SK-N-SH treated with all-trans-retinoic acid at 6 μM for 48 hours (cell line): ENCODE measurements at regions not wholly inside any gene's neighbourhood (a gene's known extent, or its start where the extent isn't known, plus 50 kb on each side); places are given as distances from the start of the nearest gene placed in this dataset.

Experiments
- ARNTL ChIP-seq: fragments of 450-650 bp; formaldehyde crosslinking; IDR thresholded peaks from 2 replicates; pipeline ENCODE4 v1.5.0; 2020; ENCODE audit warnings: low read depth, mild to moderate bottlenecking, moderate library complexity, borderline replicate concordance
- BACH2 ChIP-seq: fragments of 250-450 bp; sonication (Bioruptor Pico); IDR thresholded peaks from 2 replicates; pipeline ENCODE4 v1.9.0; 2021; ENCODE audit warnings: mild to moderate bottlenecking, borderline replicate concordance
- CREB5 ChIP-seq: fragments of 250-450 bp; sonication (Bioruptor Pico); IDR thresholded peaks from 2 replicates; pipeline ENCODE4 v1.5.1; 2020; ENCODE audit warnings: low read depth, mild to moderate bottlenecking, moderate library complexity
- CSDC2 ChIP-seq: fragments of 250-450 bp; sonication (Bioruptor Pico); IDR thresholded peaks from 2 replicates; pipeline ENCODE4 v1.5.0; 2020; ENCODE audit warnings: mild to moderate bottlenecking, moderate library complexity
- ESRRG ChIP-seq: fragments of 250-450 bp; sonication (Bioruptor Pico); IDR thresholded peaks from 2 replicates; pipeline ENCODE4 v1.6.1; 2021; ENCODE audit warnings: mild to moderate bottlenecking
- PATZ1 ChIP-seq: fragments of 250-450 bp; sonication (Bioruptor Pico); IDR thresholded peaks from 2 replicates; pipeline ENCODE4 v1.8.0; 2020; ENCODE audit warnings: mild to moderate bottlenecking, moderate library complexity, borderline replicate concordance
- POU6F1 ChIP-seq: fragments of 250-450 bp; sonication (Bioruptor Pico); IDR thresholded peaks from 2 replicates; pipeline ENCODE4 v1.8.0; 2021; ENCODE audit warnings: low read depth, mild to moderate bottlenecking, moderate library complexity, borderline replicate concordance
- RARB ChIP-seq: fragments of 250-450 bp; sonication (Bioruptor Pico); IDR thresholded peaks from 2 replicates; pipeline ENCODE4 v1.8.0; 2021; ENCODE audit warnings: mild to moderate bottlenecking, moderate library complexity
- SNAI2 ChIP-seq: fragments of 250-450 bp; sonication (Bioruptor Pico); IDR thresholded peaks from 2 replicates; pipeline ENCODE4 v1.5.0; 2020; ENCODE audit warnings: mild to moderate bottlenecking, moderate library complexity
- TSHZ2 ChIP-seq: fragments of 250-450 bp; sonication (Bioruptor Pico); IDR thresholded peaks from 2 replicates; pipeline ENCODE4 v1.5.0; 2020; ENCODE audit warnings: mild to moderate bottlenecking, moderate library complexity
- ZFP3 ChIP-seq: fragments of 250-450 bp; sonication (Bioruptor Pico); IDR thresholded peaks from 2 replicates; pipeline ENCODE4 v1.5.0; 2020; ENCODE audit warnings: mild to moderate bottlenecking, moderate library complexity
- ZFP30 ChIP-seq: fragments of 450-650 bp; formaldehyde crosslinking; IDR thresholded peaks from 2 replicates; pipeline ENCODE4 v1.5.0; 2022; ENCODE audit warnings: mild to moderate bottlenecking, moderate library complexity
- ZNF70 ChIP-seq: fragments of 450-650 bp; formaldehyde crosslinking; IDR thresholded peaks from 2 replicates; pipeline ENCODE4 v1.5.0; 2020; ENCODE audit warnings: mild to moderate bottlenecking, moderate library complexity
- ZNF8 ChIP-seq: fragments of 450-650 bp; formaldehyde crosslinking; IDR thresholded peaks from 2 replicates; pipeline ENCODE4 v1.5.0; 2020; ENCODE audit warnings: mild to moderate bottlenecking, moderate library complexity

DNA sequence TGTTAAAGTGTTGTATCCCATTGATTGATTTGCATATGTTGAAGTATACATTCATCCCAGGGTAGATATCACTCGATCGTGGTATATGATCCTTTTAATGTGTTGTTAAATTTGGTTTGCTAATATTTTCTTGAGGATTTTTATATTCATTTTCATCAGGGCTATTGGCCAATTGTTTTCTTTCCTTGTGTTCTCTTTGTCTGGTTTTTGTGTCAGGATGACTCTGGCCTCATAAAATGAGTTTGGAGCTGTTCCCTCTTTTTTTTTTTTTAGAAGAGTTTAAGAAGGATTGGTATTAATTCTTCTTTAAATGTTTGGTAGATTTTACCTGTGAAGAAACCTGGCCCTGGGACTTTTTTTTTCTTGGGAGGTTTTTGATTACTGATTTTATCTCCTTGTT lies 303.5 kb upstream of the RTL1 start:
- TF ChIP-seq ZFP30 (no peak), ZNF8 (CRISPR knock-in tag) (no peak), CREB5 (no peak), RARB (no peak), ARNTL (CRISPR knock-in tag) (no peak), ESRRG (CRISPR knock-in tag) (no peak), CSDC2 (no peak), PATZ1 (CRISPR knock-in tag) (no peak), POU6F1 (CRISPR knock-in tag) (no peak), ZFP3 (CRISPR knock-in tag) (no peak), BACH2 (no peak), SNAI2 (CRISPR knock-in tag) (no peak), ZNF70 (CRISPR knock-in tag) (no peak), TSHZ2 (no peak)
